GM12878 (cell line): ENCODE measurements at regions not wholly inside any gene's neighbourhood (a gene's known extent, or its start where the extent isn't known, plus 50 kb on each side); places are given as distances from the start of the nearest gene placed in this dataset.

Source experiments
- ATAC-seq: fragments of 200-7000 bp; cut with Tn5 transposase; 3 replicates; pipeline ENCODE4 v1.9.1; 2020; ENCODE audit warnings: mild to moderate bottlenecking, moderate library complexity
- BruUV-seq: library from RNA; stranded (reverse); fragments of 400-500 nt; replicated peaks from 2 replicates; lab custom pipeline; 2021; lab: Mats Ljungman, UMichigan
- CTCF ChIA-PET: fragments of 300-600 bp; sonication (Branson Sonifier 250); formaldehyde crosslinking; extraction: SDS; loops from one replicate; lab custom pipeline; 2021; ENCODE audit warnings: inconsistent platforms; lab: Yijun Ruan, JAX
- POLR2A ChIA-PET: fragments of 350-600 bp; formaldehyde crosslinking; extraction: SDS; loops from one replicate; lab custom pipeline; 2021; ENCODE audit warnings: inconsistent platforms; lab: Charles Lee
- RAD21 ChIA-PET: fragments of 300-600 bp; sonication (Branson Sonifier 250); formaldehyde crosslinking; loops from one replicate; lab custom pipeline; 2023; ENCODE audit warnings: antibody characterized with exemption; ENCODE audit not compliant: unreplicated experiment; lab: Charles Lee
- SMC1A ChIA-PET: fragments of 300-600 bp; sonication (Branson Sonifier 250); formaldehyde crosslinking; loops from one replicate; lab custom pipeline; 2023; ENCODE audit not compliant: unreplicated experiment, uncharacterized antibody; lab: Charles Lee
- DNase-seq: peaks from one replicate; pipeline ENCODE4 v3.0.0-alpha.2; 2011; ENCODE audit warnings: low read depth, low spot score
- FAIRE-seq: peaks from 3 replicates; lab custom pipeline; 2011; peaks lifted over from hg19 to GRCh38; lab: Jason Lieb, UNC
- H2AFZ ChIP-seq: 2 replicates; pipeline ENCODE4 v1.6.0; 2011; ENCODE audit warnings: low read depth, low read length, control low read depth; ENCODE audit not compliant: control insufficient read depth
- H3K27ac ChIP-seq: 2 replicates; pipeline ENCODE4 v1.5.1; 2011; ENCODE audit warnings: control low read depth; ENCODE audit not compliant: control insufficient read depth, insufficient read depth
- H3K27me3 ChIP-seq, 2 experiments: replicated peaks in 1 of 2; 2 replicates each; pipeline versions ENCODE4 v1.6.0 to v1.6.1; 2011; ENCODE audit warnings: low read length in 1 of 2; ENCODE audit not compliant: control insufficient read depth in 2 of 2, insufficient read depth in 2 of 2
- H3K36me3 ChIP-seq, 2 experiments: 2 replicates each; pipeline ENCODE4 v1.5.1; 2011; ENCODE audit warnings: low read length in 1 of 2; ENCODE audit not compliant: control insufficient read depth in 2 of 2, insufficient read depth in 2 of 2
- H3K4me1 ChIP-seq: 2 replicates; pipeline ENCODE4 v1.6.1; 2011; ENCODE audit warnings: mild to moderate bottlenecking, low read length, moderate library complexity, mixed read lengths; ENCODE audit not compliant: control insufficient read depth, insufficient read depth
- H3K4me2 ChIP-seq: 2 replicates; pipeline ENCODE4 v1.6.0; 2011; ENCODE audit warnings: control low read depth; ENCODE audit not compliant: control insufficient read depth, insufficient read depth
- H3K4me3 ChIP-seq: fragments of 200-600 bp; sonication (generic); 2 replicates; pipeline ENCODE4 v1.5.1; 2016
- H3K79me2 ChIP-seq: 2 replicates; pipeline ENCODE4 v1.6.0; 2011; ENCODE audit warnings: low read length; ENCODE audit not compliant: control insufficient read depth, insufficient read depth
- H3K9ac ChIP-seq: 2 replicates; pipeline ENCODE4 v1.8.0; 2011; ENCODE audit warnings: low read length, control low read depth, mixed read lengths; ENCODE audit not compliant: control insufficient read depth, insufficient read depth
- H3K9me3 ChIP-seq: replicated peaks from 3 replicates; pipeline ENCODE4 v1.5.1; 2011; ENCODE audit warnings: mild to moderate bottlenecking, low read length; ENCODE audit not compliant: control insufficient read depth, insufficient read depth
- H4K20me1 ChIP-seq: 2 replicates; pipeline ENCODE4 v1.6.0; 2011; ENCODE audit not compliant: control insufficient read depth, insufficient read depth
- BCL3 ChIP-seq: IDR thresholded peaks from 2 replicates; pipeline ENCODE4 v1.6.1; 2011; ENCODE audit warnings: borderline replicate concordance, low read depth, mild to moderate bottlenecking, moderate library complexity, low read length; ENCODE audit not compliant: insufficient read depth, poor library complexity, severe bottlenecking
- CHD1 ChIP-seq: IDR thresholded peaks from 2 replicates; pipeline ENCODE4 v1.6.1; 2012; ENCODE audit warnings: low read depth, low read length, improper control_type of control experiment
- FOS ChIP-seq: IDR thresholded peaks from 3 replicates; pipeline ENCODE4 v1.6.1; 2011; ENCODE audit warnings: borderline replicate concordance; ENCODE audit not compliant: insufficient read length; ENCODE audit errors: extremely low read depth
- HDAC6 ChIP-seq: fragments of 200-600 bp; sonication (generic); IDR thresholded peaks from one replicate; pipeline ENCODE4 v1.8.0; 2017; ENCODE audit warnings: antibody characterized with exemption; ENCODE audit not compliant: unreplicated experiment
- MEF2A ChIP-seq: IDR thresholded peaks from 2 replicates; pipeline ENCODE4 v1.6.1; 2011; ENCODE audit warnings: low read depth, mild to moderate bottlenecking, low read length, moderate library complexity; ENCODE audit not compliant: insufficient read depth
- PML ChIP-seq: IDR thresholded peaks from 2 replicates; pipeline ENCODE4 v1.6.1; 2012; ENCODE audit warnings: low read length, inconsistent platforms
- SP1 ChIP-seq: IDR thresholded peaks from one replicate; pipeline ENCODE4 v1.6.1; 2011; ENCODE audit warnings: low read depth, low read length
- SUZ12 ChIP-seq: fragments of 200-600 bp; sonication (generic); IDR thresholded peaks from one replicate; pipeline ENCODE4 v1.6.1; 2018; ENCODE audit warnings: antibody characterized with exemption, mild to moderate bottlenecking; ENCODE audit not compliant: unreplicated experiment
- USF2 ChIP-seq: IDR thresholded peaks from 2 replicates; pipeline ENCODE4 v1.6.1; 2011; ENCODE audit warnings: low read depth, low read length, improper control_type of control experiment, borderline replicate concordance
- WGBS: methylation state at CpG from one replicate; pipeline ENCODE4 v1.1.6; 2016; ENCODE audit warnings: low lambda C conversion rate; ENCODE audit not compliant: insufficient replicate concordance, insufficient coverage; ENCODE audit errors: missing lambda C conversion rate; 5-methylcytosine and 5-hydroxymethylcytosine counted together
- in situ Hi-C: fragments of 300-500 bp; cut with MboI; formaldehyde crosslinking; loops from 9 replicates; pipeline ENCODE4 v1.14.3; 2018; ENCODE audit warnings: mixed read lengths
- intact Hi-C: fragments of 100-400 bp; cut with micrococcal nuclease; formaldehyde crosslinking; loops from one replicate; pipeline ENCODE4 v1.14.2; 2022; ENCODE audit not compliant: unreplicated experiment

GRCh38 chr20:12504779-12505178 lies 504.0 kb upstream of the SPTLC3 start:
- no peak overlapping the region for H3K4me3 ChIP-seq
- ChIA-PET SMC1A (no interaction called here), POLR2A (no interaction called here), CTCF (no interaction called here), RAD21 (no interaction called here)
- no peak overlapping the region for H3K4me2 ChIP-seq
- ATAC-seq (no peak), FAIRE-seq (no peak), DNase-seq (no peak)
- 0% methylated on average over 1 of the region's 1 CpG for WGBS
- H3K9ac ChIP-seq = no peak overlapping the region
- no peaks in the 10 kb centered on the region for H3K4me1 ChIP-seq
- no peak for TF ChIP-seq USF2
- TF ChIP-seq FOS = no peak
- TF ChIP-seq PML = no peak
- TF ChIP-seq SP1 = no peak
- no peak for TF ChIP-seq HDAC6
- TF ChIP-seq MEF2A = no peak
- TF ChIP-seq BCL3 = no peak
- no peak for TF ChIP-seq CHD1
- TF ChIP-seq SUZ12 = no peak
- H3K36me3 ChIP-seq = no peaks in the 10 kb centered on the region
- intact Hi-C loops = no loop called here
- H3K27me3 ChIP-seq = no peaks in the 10 kb centered on the region; a peak in 1 of 4 replicates
- in situ Hi-C loops = no loop called here
- no peaks in the 10 kb centered on the region for H3K9me3 ChIP-seq
- no peak overlapping the region for H2AFZ ChIP-seq
- no TSS peak for BruUV-seq
- no peaks in the 10 kb centered on the region for H4K20me1 ChIP-seq
- H3K27ac ChIP-seq = no peak overlapping the region
- no peaks in the 10 kb centered on the region for H3K79me2 ChIP-seq
